Fibroblast of lung (primary cell): ENCODE measurements at regions not wholly inside any gene's neighbourhood (a gene's known extent, or its start where the extent isn't known, plus 50 kb on each side); places are given as distances from the start of the nearest gene placed in this dataset.

Experiments
- DNase-seq, 2 donors: peaks; one replicate each; pipeline versions ENCODE4 v3.0.0 to v3.0.0-alpha.2; 2010; ENCODE audit warnings: low read depth in 2 of 2
- H2AFZ ChIP-seq: 2 replicates; pipeline ENCODE4 v1.5.1; 2012; ENCODE audit warnings: low read length, control low read depth, inconsistent platforms
- H3K27ac ChIP-seq: 2 replicates; pipeline ENCODE4 v1.5.1; 2011; ENCODE audit warnings: low read length, control low read depth; ENCODE audit not compliant: insufficient read depth
- H3K27me3 ChIP-seq: 2 replicates; pipeline ENCODE4 v1.5.1; 2011; ENCODE audit warnings: mild to moderate bottlenecking, low read length; ENCODE audit not compliant: control insufficient read depth, insufficient read depth
- H3K36me3 ChIP-seq: 2 replicates; pipeline ENCODE4 v1.5.1; 2011; ENCODE audit warnings: low read length; ENCODE audit not compliant: control insufficient read depth, insufficient read depth
- H3K4me1 ChIP-seq: 2 replicates; pipeline ENCODE4 v1.5.1; 2011; ENCODE audit warnings: low read length; ENCODE audit not compliant: control insufficient read depth, insufficient read depth; ENCODE audit errors: extremely low read depth
- H3K4me2 ChIP-seq: 2 replicates; pipeline ENCODE4 v1.5.1; 2011; ENCODE audit warnings: low read length, control low read depth; ENCODE audit not compliant: insufficient read depth; ENCODE audit errors: extremely low read depth
- H3K4me3 ChIP-seq, 4 experiments: fragments of 200-600 bp in 1 of 4; sonication (generic) in 1 of 4; replicated peaks in 1 of 4; 2 replicates each; pipeline ENCODE4 v1.5.1; 2011 to 2016; ENCODE audit warnings: low read length in 4 of 4, low read depth in 3 of 4, mild to moderate bottlenecking in 3 of 4, control low read depth in 2 of 4, inconsistent platforms in 1 of 4, mixed read lengths in 1 of 4; ENCODE audit not compliant: insufficient read depth in 1 of 4; ENCODE audit errors: control extremely low read depth in 1 of 4
- H3K79me2 ChIP-seq: 2 replicates; pipeline ENCODE4 v1.5.1; 2012; ENCODE audit warnings: mild to moderate bottlenecking, low read length, inconsistent platforms; ENCODE audit not compliant: control insufficient read depth, insufficient read depth
- H3K9ac ChIP-seq: 2 replicates; pipeline ENCODE4 v1.5.1; 2011; ENCODE audit warnings: mild to moderate bottlenecking, low read length, control low read depth; ENCODE audit not compliant: insufficient read depth
- H3K9me3 ChIP-seq: 2 replicates; pipeline ENCODE4 v1.5.1; 2012; ENCODE audit warnings: low read depth, low read length; ENCODE audit not compliant: control insufficient read depth, insufficient read depth
- H4K20me1 ChIP-seq: 2 replicates; pipeline ENCODE4 v1.5.1; 2011; ENCODE audit warnings: low read length; ENCODE audit not compliant: control insufficient read depth, insufficient read depth; ENCODE audit errors: extremely low read depth
- CTCF ChIP-seq, 2 donors: IDR thresholded peaks in 1 of 2; conservative IDR thresholded peaks in 1 of 2; 1 replicate in 1 of 2; 2 replicates in 1 of 2; pipeline ENCODE4 v1.5.1; 2011 to 2012; ENCODE audit warnings: low read length in 2 of 2, control low read depth in 1 of 2, inconsistent platforms in 1 of 2, low read depth in 1 of 2, mild to moderate bottlenecking in 1 of 2
- EZH2 ChIP-seq: IDR thresholded peaks from 2 replicates; pipeline ENCODE4 v1.5.1; 2012; ENCODE audit warnings: low read length, control low read depth, mild to moderate bottlenecking; ENCODE audit errors: missing control alignments

GRCh38 chr18:37710726-37711125 lies 145.1 kb upstream of the CELF4 start:
- Histone ChIP-seq H3K79me2 (no peaks in the 10 kb centered on the region), H3K4me3 (no peak overlapping the region), H4K20me1 (no peaks in the 10 kb centered on the region), H2AFZ (no peak overlapping the region), H3K4me2 (no peak overlapping the region), H3K9ac (no peak overlapping the region), H3K27ac (no peak overlapping the region), H3K9me3 (no peaks in the 10 kb centered on the region), H3K27me3 (no peaks in the 10 kb centered on the region), H3K36me3 (no peaks in the 10 kb centered on the region), H3K4me1 (no peaks in the 10 kb centered on the region)
- TF ChIP-seq CTCF (conservative IDR thresholded peaks at IDR 0.05 in 1 of 2, IDR thresholded peaks at IDR 0.05 in 1 of 2; ENCODE audit: low read depth in 1 of 2, low read length in 2 of 2) (no peak), EZH2 (no peak)
- no peak for DNase-seq

- no peak overlapping the region for H2AFZ ChIP-seq
- H3K79me2 ChIP-seq = no peaks in the 10 kb centered on the region
- H4K20me1 ChIP-seq = no peaks in the 10 kb centered on the region
- H3K27me3 ChIP-seq = no peaks in the 10 kb centered on the region
- no peaks in the 10 kb centered on the region for H3K36me3 ChIP-seq
- no peak overlapping the region for H3K4me3 ChIP-seq
- H3K4me2 ChIP-seq = no peak overlapping the region
- H3K9ac ChIP-seq = no peak overlapping the region
- no peaks in the 10 kb centered on the region for H3K9me3 ChIP-seq
- no peak for DNase-seq
- no peak overlapping the region for H3K27ac ChIP-seq
- no peak for TF ChIP-seq EZH2
- TF ChIP-seq CTCF (conservative IDR thresholded peaks at IDR 0.05 in 1 of 2, IDR thresholded peaks at IDR 0.05 in 1 of 2; ENCODE audit: low read depth in 1 of 2, low read length in 2 of 2) = no peak
- H3K4me1 ChIP-seq = no peaks in the 10 kb centered on the region
Measured at GRCh38 chr18:37709740-37710139, 144.1 kb upstream of the CELF4 start.

GRCh38 chr18:37705016-37705415 lies 139.4 kb upstream of the CELF4 start:
- no peaks in the 10 kb centered on the region for H3K27me3 ChIP-seq
- no peak for TF ChIP-seq CTCF (conservative IDR thresholded peaks at IDR 0.05 in 1 of 2, IDR thresholded peaks at IDR 0.05 in 1 of 2; ENCODE audit: low read depth in 1 of 2, low read length in 2 of 2)
- TF ChIP-seq EZH2 = no peak
- H3K79me2 ChIP-seq = no peaks in the 10 kb centered on the region
- H2AFZ ChIP-seq = no peak overlapping the region
- H3K9ac ChIP-seq = no peak overlapping the region
- H3K4me2 ChIP-seq = no peak overlapping the region
- no peak overlapping the region for H3K4me3 ChIP-seq
- H3K4me1 ChIP-seq = no peaks in the 10 kb centered on the region
- H4K20me1 ChIP-seq = no peaks in the 10 kb centered on the region
- no peaks in the 10 kb centered on the region for H3K36me3 ChIP-seq
- H3K27ac ChIP-seq = no peak overlapping the region
- H3K9me3 ChIP-seq = no peaks in the 10 kb centered on the region
- DNase-seq = no peak
